Tibial nerve (tissue), 4 donors: ENCODE measurements at regions not wholly inside any gene's neighbourhood (a gene's known extent, or its start where the extent isn't known, plus 50 kb on each side); places are given as distances from the start of the nearest gene placed in this dataset.

Source experiments
- CTCF ChIP-seq, 5 experiments: fragments of 200-600 bp in 3 of 5; fragments of 450-650 bp in 2 of 5; sonication (generic) in 3 of 5; IDR thresholded peaks; one replicate each; pipeline ENCODE4 v1.5.1; 2016 to 2019; ENCODE audit warnings: antibody characterized with exemption in 5 of 5, mild to moderate bottlenecking in 3 of 5, moderate library complexity in 2 of 5
- EP300 ChIP-seq, 2 donors: sonication (generic); formaldehyde crosslinking; IDR thresholded peaks; one replicate each; pipeline ENCODE4 v1.6.1; 2017; ENCODE audit warnings: antibody characterized with exemption in 2 of 2, mild to moderate bottlenecking in 1 of 2
- POLR2A ChIP-seq, 2 donors: fragments of 450-650 bp; IDR thresholded peaks; one replicate each; pipeline ENCODE4 v1.6.1; 2017; ENCODE audit warnings: antibody characterized with exemption in 2 of 2, mild to moderate bottlenecking in 2 of 2, moderate library complexity in 2 of 2

DNA sequence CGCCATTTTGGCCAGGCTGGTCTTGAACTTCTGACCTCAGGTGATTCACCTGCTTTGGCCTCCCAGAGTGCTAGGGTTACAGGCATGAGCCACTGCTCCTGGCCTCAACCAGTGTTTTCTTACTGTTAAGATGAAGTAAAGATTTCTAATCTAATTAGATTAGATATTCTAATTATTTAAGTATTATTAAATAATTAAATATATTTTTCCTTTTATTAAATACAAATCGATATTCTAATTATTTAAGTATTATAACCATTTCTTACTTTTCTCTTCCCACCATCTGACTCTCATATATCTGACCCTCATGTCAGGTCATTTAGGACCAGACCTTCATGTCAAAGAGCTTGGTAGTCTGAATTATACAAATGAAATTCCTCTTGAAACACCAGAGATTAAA lies 1291.9 kb upstream of the EPHA6 start:
- TF ChIP-seq CTCF (IDR thresholded peaks at IDR 0.05), result no peak
- TF ChIP-seq EP300 (IDR thresholded peaks at IDR 0.05), result no peak
- no peak for TF ChIP-seq POLR2A (IDR thresholded peaks at IDR 0.05)
